H9 (cell line): ENCODE measurements at regions not wholly inside any gene's neighbourhood (a gene's known extent, or its start where the extent isn't known, plus 50 kb on each side); places are given as distances from the start of the nearest gene placed in this dataset.

ENCODE experiments used
- DNase-seq: peaks from one replicate; pipeline ENCODE4 v3.0.0-alpha.2; 2017
- H2AFZ ChIP-seq: one replicate; pipeline ENCODE4 v1.6.1; 2013; ENCODE audit warnings: mild to moderate bottlenecking, low read length, control low read depth, moderate library complexity
- H2AK5ac ChIP-seq: 2 replicates; pipeline ENCODE4 v1.6.1; 2013; ENCODE audit warnings: low read length, control low read depth, mixed read lengths; ENCODE audit not compliant: insufficient read length
- H2BK120ac ChIP-seq: one replicate; pipeline ENCODE4 v1.6.1; 2013; ENCODE audit warnings: low read depth, mild to moderate bottlenecking, low read length, control low read depth, inconsistent platforms; ENCODE audit not compliant: poor library complexity, severe bottlenecking
- H2BK12ac ChIP-seq: 2 replicates; pipeline ENCODE4 v1.6.1; 2013; ENCODE audit warnings: low read length, control low read depth, mixed read lengths, low read depth; ENCODE audit not compliant: insufficient read length
- H2BK15ac ChIP-seq: 2 replicates; pipeline ENCODE4 v1.6.1; 2013; ENCODE audit warnings: low read depth, low read length, control low read depth
- H2BK20ac ChIP-seq: one replicate; pipeline ENCODE4 v1.6.1; 2013; ENCODE audit warnings: low read depth, mild to moderate bottlenecking, low read length, control low read depth, inconsistent platforms; ENCODE audit not compliant: poor library complexity, severe bottlenecking
- H2BK5ac ChIP-seq: 2 replicates; pipeline ENCODE4 v1.6.1; 2013; ENCODE audit warnings: low read length, control low read depth, mixed read lengths; ENCODE audit not compliant: insufficient read length
- H3K14ac ChIP-seq: 2 replicates; pipeline ENCODE4 v1.6.1; 2013; ENCODE audit warnings: low read length, control low read depth; ENCODE audit not compliant: insufficient read depth
- H3K18ac ChIP-seq: 2 replicates; pipeline ENCODE4 v1.6.1; 2013; ENCODE audit warnings: low read depth, mild to moderate bottlenecking, mixed read lengths, low read length, control low read depth; ENCODE audit not compliant: insufficient read length
- H3K23ac ChIP-seq: 2 replicates; pipeline ENCODE4 v1.6.1; 2013; ENCODE audit warnings: low read length, control low read depth, mixed read lengths, low read depth; ENCODE audit not compliant: insufficient read length
- H3K23me2 ChIP-seq: 2 replicates; pipeline ENCODE4 v1.6.1; 2013; ENCODE audit warnings: low read depth, mild to moderate bottlenecking, mixed read lengths, low read length, control low read depth; ENCODE audit not compliant: insufficient read length, poor library complexity, severe bottlenecking
- H3K27ac ChIP-seq: 2 replicates; pipeline ENCODE4 v1.5.1; 2013; ENCODE audit warnings: low read length, control low read depth, mixed read lengths, low read depth; ENCODE audit not compliant: insufficient read length
- H3K27me3 ChIP-seq: 2 replicates; pipeline ENCODE4 v1.6.1; 2013; ENCODE audit warnings: low read length, control low read depth, inconsistent platforms; ENCODE audit not compliant: insufficient read depth
- H3K4ac ChIP-seq: 2 replicates; pipeline ENCODE4 v1.6.1; 2013; ENCODE audit warnings: low read depth, mild to moderate bottlenecking, control low read depth, inconsistent platforms, low read length, moderate library complexity
- H3K4me1 ChIP-seq: 2 replicates; pipeline ENCODE4 v1.6.1; 2013; ENCODE audit warnings: low read length, control low read depth, inconsistent platforms; ENCODE audit not compliant: insufficient read depth
- H3K4me2 ChIP-seq: 2 replicates; pipeline ENCODE4 v1.6.1; 2013; ENCODE audit warnings: low read length, control low read depth, mixed read lengths; ENCODE audit not compliant: insufficient read length, insufficient read depth
- H3K56ac ChIP-seq: 2 replicates; pipeline ENCODE4 v1.6.1; 2013; ENCODE audit warnings: low read depth, mild to moderate bottlenecking, mixed read lengths, low read length, control low read depth; ENCODE audit not compliant: insufficient read length
- H3K79me1 ChIP-seq: 2 replicates; pipeline ENCODE4 v1.6.1; 2013; ENCODE audit warnings: low read depth, mild to moderate bottlenecking, moderate library complexity, low read length, control low read depth, inconsistent platforms; ENCODE audit not compliant: insufficient read depth, poor library complexity, severe bottlenecking
- H3K79me2 ChIP-seq: 2 replicates; pipeline ENCODE4 v1.6.1; 2013; ENCODE audit warnings: low read length, control low read depth, inconsistent platforms; ENCODE audit not compliant: insufficient read depth
- H3K9ac ChIP-seq: 2 replicates; pipeline ENCODE4 v1.6.1; 2013; ENCODE audit warnings: low read length, control low read depth, mixed read lengths; ENCODE audit not compliant: insufficient read length; ENCODE audit errors: extremely low read depth
- H3K9me3 ChIP-seq: one replicate; pipeline ENCODE4 v1.6.1; 2013; ENCODE audit warnings: low read depth, low read length, inconsistent platforms; ENCODE audit not compliant: control insufficient read depth
- H3T11ph ChIP-seq: one replicate; pipeline ENCODE4 v1.6.1; 2013; ENCODE audit warnings: mild to moderate bottlenecking, low read length, control low read depth, inconsistent platforms
- H4K20me1 ChIP-seq: one replicate; pipeline ENCODE4 v1.6.1; 2013; ENCODE audit not compliant: control insufficient read depth, insufficient read length, insufficient read depth
- H4K5ac ChIP-seq: 2 replicates; pipeline ENCODE4 v1.6.1; 2013; ENCODE audit warnings: low read depth, mild to moderate bottlenecking, mixed read lengths, low read length, control low read depth; ENCODE audit not compliant: insufficient read length
- H4K8ac ChIP-seq: replicated peaks from 2 replicates; pipeline ENCODE4 v1.6.1; 2013; ENCODE audit warnings: low read length, control low read depth, mixed read lengths, low read depth; ENCODE audit not compliant: insufficient read length
- H4K91ac ChIP-seq: 2 replicates; pipeline ENCODE4 v1.6.1; 2013; ENCODE audit warnings: low read depth, mild to moderate bottlenecking, moderate library complexity, mixed read lengths, low read length, control low read depth; ENCODE audit not compliant: insufficient read length
- H3K27ac Mint-ChIP-seq, 3 experiments: 2 replicates in 2 of 3; 3 replicates in 1 of 3; pipeline ENCODE4 v1.8.0; 2020 to 2021; ENCODE audit warnings: mixed read lengths in 3 of 3, mild to moderate bottlenecking in 1 of 3, moderate library complexity in 1 of 3
- H3K27me3 Mint-ChIP-seq: 2 replicates; pipeline ENCODE4 v1.8.0; 2021; ENCODE audit warnings: low read depth, mild to moderate bottlenecking, moderate library complexity, mixed read lengths
- H3K36me3 Mint-ChIP-seq, 3 experiments: 2 replicates in 2 of 3; 3 replicates in 1 of 3; pipeline ENCODE4 v1.8.0; 2020 to 2021; ENCODE audit warnings: low read depth in 3 of 3, mixed read lengths in 3 of 3; ENCODE audit not compliant: insufficient read depth in 1 of 3
- H3K4me1 Mint-ChIP-seq, 2 experiments: 2 replicates each; pipeline ENCODE4 v1.8.0; 2020; ENCODE audit warnings: mixed read lengths in 2 of 2
- H3K4me3 Mint-ChIP-seq, 2 experiments: 2 replicates in 1 of 2; 3 replicates in 1 of 2; pipeline ENCODE4 v1.8.0; 2020 to 2021; ENCODE audit warnings: mild to moderate bottlenecking in 2 of 2, mixed read lengths in 2 of 2, moderate library complexity in 1 of 2
- H3K9me3 Mint-ChIP-seq, 2 experiments: 2 replicates in 1 of 2; 3 replicates in 1 of 2; pipeline ENCODE4 v1.8.0; 2020; ENCODE audit warnings: mild to moderate bottlenecking in 2 of 2, mixed read lengths in 2 of 2, moderate library complexity in 1 of 2
- WGBS: extraction: QIAGEN DNeasy Blood & Tissue Kit; methylation state at CpG from one replicate; pipeline ENCODE4 v1.1.7; 2013; ENCODE audit warnings: missing lambda C conversion rate, low lambda C conversion rate, mixed read lengths; ENCODE audit not compliant: insufficient read length; ENCODE audit errors: extremely low coverage; 5-methylcytosine and 5-hydroxymethylcytosine counted together
- TF ChIP-seq, protein P1 (sequence below): fragments of 200-600 bp; sonication (generic); conservative IDR thresholded peaks from 3 replicates; pipeline ENCODE4 v1.8.0; 2021; ENCODE audit warnings: antibody characterized with exemption, mild to moderate bottlenecking

DNA sequence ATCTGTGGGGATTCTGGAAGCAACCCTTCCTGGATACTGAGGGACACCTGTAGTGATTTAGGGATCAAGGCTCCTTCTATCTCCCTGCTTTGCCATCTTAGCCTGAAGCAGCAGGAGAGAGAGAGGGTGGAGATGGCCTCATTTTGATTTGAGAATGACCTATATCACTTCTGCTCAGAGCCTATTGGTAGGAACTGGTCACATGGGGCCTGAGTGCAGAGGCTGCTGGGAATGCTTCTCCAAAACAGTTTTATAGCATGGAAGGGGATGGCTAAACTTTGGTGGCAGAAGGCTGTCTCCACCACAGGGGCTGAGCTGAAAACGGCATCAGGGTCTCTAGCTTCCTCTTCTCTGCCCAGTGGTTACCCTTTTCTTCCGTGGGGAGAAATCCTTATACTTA is 105.8 kb downstream of the TBX19 start:
- H3K4me2 ChIP-seq: no peak overlapping the region
- no peak for DNase-seq
- H3K4me1 ChIP-seq: peaks cover 11% of the 10 kb centered on the region
- H3K27me3 ChIP-seq: no peaks in the 10 kb centered on the region; the same call in 1 of the 2 replicates
- TF ChIP-seq, protein P1, sequence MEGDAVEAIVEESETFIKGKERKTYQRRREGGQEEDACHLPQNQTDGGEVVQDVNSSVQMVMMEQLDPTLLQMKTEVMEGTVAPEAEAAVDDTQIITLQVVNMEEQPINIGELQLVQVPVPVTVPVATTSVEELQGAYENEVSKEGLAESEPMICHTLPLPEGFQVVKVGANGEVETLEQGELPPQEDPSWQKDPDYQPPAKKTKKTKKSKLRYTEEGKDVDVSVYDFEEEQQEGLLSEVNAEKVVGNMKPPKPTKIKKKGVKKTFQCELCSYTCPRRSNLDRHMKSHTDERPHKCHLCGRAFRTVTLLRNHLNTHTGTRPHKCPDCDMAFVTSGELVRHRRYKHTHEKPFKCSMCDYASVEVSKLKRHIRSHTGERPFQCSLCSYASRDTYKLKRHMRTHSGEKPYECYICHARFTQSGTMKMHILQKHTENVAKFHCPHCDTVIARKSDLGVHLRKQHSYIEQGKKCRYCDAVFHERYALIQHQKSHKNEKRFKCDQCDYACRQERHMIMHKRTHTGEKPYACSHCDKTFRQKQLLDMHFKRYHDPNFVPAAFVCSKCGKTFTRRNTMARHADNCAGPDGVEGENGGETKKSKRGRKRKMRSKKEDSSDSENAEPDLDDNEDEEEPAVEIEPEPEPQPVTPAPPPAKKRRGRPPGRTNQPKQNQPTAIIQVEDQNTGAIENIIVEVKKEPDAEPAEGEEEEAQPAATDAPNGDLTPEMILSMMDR: no peak
- H2AK5ac ChIP-seq: no peak overlapping the region
- H4K5ac ChIP-seq: no peak overlapping the region
- no peak overlapping the region for H2BK20ac ChIP-seq
- Mint-ChIP-seq H3K27ac (no peak overlapping the region), H3K4me3 (no peak overlapping the region), H3K4me1 (peaks cover 21 to 28% of the 10 kb centered on the region in 2 experiments), H3K36me3 (peaks cover 0 to 2% (median 0%) of the 10 kb centered on the region in 3 experiments; a peak in 2 of 7 replicates), H3K9me3 (no peaks in the 10 kb centered on the region), H3K27me3 (peaks cover 17% of the 10 kb centered on the region)
- H3T11ph ChIP-seq: no peak overlapping the region
- no peak overlapping the region for H3K56ac ChIP-seq
- no peak overlapping the region for H4K91ac ChIP-seq
- no peak overlapping the region for H2BK120ac ChIP-seq
- H4K20me1 ChIP-seq: no peaks in the 10 kb centered on the region
- H3K79me2 ChIP-seq: no peaks in the 10 kb centered on the region
- no peak overlapping the region for H3K4ac ChIP-seq
- H3K23ac ChIP-seq: no peak overlapping the region
- H3K79me1 ChIP-seq: no peaks in the 10 kb centered on the region
- H3K27ac ChIP-seq: no peak overlapping the region
- no peak overlapping the region for H3K9ac ChIP-seq
- H4K8ac ChIP-seq: no peak overlapping the region
- no peak overlapping the region for H2BK12ac ChIP-seq
- H3K18ac ChIP-seq: no peak overlapping the region
- H2AFZ ChIP-seq: no peak overlapping the region
- H2BK15ac ChIP-seq: no peak overlapping the region
- H2BK5ac ChIP-seq: no peak overlapping the region
- H3K9me3 ChIP-seq: no peaks in the 10 kb centered on the region
- H3K14ac ChIP-seq: no peak overlapping the region
- H3K23me2 ChIP-seq: no peaks in the 10 kb centered on the region
- WGBS: no CpG with 5 or more reads among the region's 2 CpGs
